GM12873 (cell line): ENCODE measurements at regions not wholly inside any gene's neighbourhood (a gene's known extent, or its start where the extent isn't known, plus 50 kb on each side); places are given as distances from the start of the nearest gene placed in this dataset.

Experiments used
- TF ChIP-seq, protein P1 (sequence below): IDR thresholded peaks from 2 replicates; pipeline ENCODE4 v1.5.1; 2012; ENCODE audit warnings: low read depth, mild to moderate bottlenecking, moderate library complexity, low read length, control low read depth; ENCODE audit not compliant: insufficient read depth; ENCODE audit errors: missing control alignments

DNA sequence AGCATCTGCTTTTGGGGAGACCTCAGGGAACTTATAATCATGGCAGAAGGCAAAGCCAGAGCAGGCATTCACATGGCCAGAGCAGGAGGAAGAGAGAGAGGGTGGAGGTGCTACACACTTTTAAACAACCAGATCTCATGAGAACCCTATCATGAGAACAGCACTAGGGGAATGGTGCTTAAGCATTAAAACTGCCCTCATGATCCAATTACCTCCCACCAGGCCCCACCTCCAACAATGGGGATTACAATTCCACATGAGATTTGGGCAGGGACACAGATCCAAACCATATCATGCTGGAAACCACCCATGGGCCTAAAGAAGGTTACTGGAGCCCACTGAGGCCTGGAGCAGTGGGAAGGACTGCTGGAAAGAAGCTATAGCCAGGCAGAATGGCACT lies 66.9 kb upstream of the CHST1 start:
- TF ChIP-seq, protein P1, sequence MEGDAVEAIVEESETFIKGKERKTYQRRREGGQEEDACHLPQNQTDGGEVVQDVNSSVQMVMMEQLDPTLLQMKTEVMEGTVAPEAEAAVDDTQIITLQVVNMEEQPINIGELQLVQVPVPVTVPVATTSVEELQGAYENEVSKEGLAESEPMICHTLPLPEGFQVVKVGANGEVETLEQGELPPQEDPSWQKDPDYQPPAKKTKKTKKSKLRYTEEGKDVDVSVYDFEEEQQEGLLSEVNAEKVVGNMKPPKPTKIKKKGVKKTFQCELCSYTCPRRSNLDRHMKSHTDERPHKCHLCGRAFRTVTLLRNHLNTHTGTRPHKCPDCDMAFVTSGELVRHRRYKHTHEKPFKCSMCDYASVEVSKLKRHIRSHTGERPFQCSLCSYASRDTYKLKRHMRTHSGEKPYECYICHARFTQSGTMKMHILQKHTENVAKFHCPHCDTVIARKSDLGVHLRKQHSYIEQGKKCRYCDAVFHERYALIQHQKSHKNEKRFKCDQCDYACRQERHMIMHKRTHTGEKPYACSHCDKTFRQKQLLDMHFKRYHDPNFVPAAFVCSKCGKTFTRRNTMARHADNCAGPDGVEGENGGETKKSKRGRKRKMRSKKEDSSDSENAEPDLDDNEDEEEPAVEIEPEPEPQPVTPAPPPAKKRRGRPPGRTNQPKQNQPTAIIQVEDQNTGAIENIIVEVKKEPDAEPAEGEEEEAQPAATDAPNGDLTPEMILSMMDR, result no peak

DNA sequence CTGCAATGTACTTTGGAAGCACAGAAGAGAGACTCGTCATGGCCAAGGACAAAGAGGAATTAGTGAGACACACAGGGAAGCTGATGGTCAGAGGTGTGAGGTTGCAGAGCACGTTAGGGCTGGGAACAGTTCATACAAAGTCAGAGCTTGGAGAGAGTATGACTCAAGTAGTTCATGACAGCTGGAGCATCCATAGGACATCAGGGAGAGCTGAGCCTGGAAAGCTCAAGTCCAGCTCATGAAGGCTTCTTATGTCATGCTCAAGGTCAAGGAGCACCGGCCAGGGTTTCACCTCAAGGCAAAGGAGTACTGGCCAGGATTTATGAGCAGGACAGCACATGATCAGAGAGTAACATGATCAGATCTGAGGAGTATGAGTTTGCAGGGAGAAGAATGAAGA lies 64.6 kb upstream of the CHST1 start:
- TF ChIP-seq, protein P1, result no peak

DNA sequence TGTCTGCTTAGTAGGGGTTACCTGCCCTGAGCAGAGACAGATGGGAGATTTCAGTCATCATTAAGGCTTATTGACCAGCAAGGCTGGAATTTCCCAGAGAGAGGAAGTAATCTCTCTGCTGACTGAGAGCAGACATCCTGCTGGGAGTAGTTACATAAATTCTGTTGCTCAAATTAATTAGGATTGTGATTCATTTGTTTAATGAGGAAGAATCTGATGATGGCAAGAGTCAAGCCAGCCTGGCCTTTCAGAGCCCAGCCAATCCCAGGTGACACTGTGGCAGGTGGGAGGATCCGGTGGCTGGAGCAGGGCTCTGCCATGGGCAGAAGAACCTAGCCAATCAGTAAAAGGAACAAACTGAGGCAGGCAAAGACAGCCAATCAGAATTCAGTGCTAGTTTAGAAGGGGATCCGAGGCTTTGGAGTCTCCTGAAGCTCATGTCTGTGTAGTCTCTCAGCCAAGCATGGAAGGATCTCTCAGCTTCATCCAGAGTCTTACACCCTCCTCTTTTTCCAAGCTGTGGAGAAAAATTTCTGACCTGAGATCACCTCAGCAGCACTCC lies 61.2 kb upstream of the CHST1 start:
- TF ChIP-seq, protein P1, result no peak

DNA sequence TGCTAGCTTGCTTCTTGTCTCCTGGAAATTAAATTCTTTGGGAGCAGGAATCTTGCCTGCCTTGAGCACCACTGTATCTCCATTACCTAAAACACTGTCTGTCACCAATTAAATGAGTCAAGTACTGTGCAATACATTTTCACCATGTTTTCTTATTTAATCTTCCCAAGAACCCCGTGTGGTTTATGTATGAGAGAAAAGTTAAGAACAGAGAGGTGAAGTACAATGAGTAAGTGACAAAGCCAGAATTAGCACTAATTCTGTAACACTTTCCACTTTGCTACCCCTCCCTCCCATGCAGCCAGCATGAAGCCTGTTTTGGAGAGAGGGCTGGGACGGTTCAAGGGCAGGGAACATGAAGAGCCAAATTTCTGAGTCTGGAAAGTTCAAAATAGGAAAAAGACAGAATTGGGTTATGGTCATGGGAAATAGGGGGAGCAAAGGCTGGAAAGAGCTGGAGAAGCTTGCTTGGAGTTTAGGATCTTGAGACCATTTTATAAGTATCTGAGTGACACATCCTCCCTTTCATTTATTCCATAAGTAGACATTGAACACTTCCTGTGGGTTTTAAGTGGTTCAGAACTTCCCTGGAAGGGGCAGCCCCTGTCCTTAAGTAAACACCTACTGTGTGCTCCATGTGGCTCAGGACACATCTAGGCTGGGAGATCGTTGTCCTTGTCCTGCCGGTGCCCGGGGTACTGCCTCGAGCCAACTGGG lies 60.5 kb upstream of the CHST1 start:
- TF ChIP-seq, protein P1, result no peak

DNA sequence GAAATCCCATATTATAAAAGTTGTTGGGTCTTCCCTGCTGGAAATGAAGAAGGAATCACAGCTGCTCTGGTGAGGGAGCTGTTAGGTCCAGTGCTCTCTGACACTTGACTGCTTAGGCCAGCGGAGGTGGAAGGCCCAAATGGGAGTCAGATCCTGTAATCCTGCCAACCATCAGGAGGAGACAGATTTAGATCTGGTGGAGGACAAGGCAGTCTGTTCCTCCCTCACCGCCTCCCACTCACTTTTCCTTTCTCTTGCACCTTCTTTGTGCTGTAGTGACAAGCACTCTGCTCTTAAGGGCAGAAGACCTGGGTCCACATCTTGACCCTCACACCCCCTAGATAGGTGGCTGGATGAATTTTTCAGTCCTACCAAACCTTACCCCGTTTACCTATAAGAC lies 59.7 kb upstream of the CHST1 start:
- TF ChIP-seq, protein P1, result no peak

DNA sequence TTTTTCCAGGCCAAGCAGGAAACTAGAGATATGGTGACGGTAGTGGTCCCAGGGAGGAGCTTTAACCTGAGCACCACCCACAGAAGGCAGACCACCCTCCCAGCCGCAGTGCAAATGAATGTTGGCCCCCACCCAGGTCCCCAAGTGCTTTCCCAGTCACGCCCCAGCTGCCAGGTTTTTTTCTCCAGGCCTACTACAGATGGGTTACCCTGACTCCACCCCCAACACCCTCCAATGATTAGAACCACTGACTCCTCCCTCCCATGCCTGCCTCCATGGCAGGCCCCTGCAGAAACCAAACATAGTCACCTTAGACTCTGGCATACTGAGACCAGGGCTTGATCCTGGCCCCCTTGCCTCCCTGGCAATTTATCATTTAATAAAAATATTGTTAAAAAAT lies 58.7 kb upstream of the CHST1 start:
- TF ChIP-seq, protein P1, result no peak

DNA sequence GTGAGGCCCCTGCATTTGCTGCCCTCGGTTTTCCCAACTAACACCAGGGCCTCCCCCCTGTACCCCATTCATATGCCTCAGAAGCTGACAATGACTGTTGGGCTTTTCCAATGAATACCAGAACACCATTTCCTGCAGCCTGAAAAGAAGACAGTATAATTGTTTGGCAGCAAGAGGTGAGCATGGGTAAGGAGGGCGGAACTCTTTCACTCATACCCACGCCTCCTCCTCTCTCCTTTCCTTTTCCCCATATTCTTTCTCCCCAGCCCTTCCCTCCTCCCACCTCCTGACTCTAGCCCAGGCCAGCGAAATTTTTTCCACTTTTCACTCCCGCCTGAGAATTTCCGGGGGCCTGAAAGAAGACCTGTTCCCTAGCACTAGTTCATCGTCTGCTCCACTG lies 58.0 kb upstream of the CHST1 start:
- TF ChIP-seq, protein P1, result no peak
